Bronchial epithelial cell (primary cell): ENCODE measurements at regions not wholly inside any gene's neighbourhood (a gene's known extent, or its start where the extent isn't known, plus 50 kb on each side); places are given as distances from the start of the nearest gene placed in this dataset.

Experiments used
- DNase-seq: peaks from one replicate; pipeline ENCODE4 v3.0.0-alpha.2; 2010; ENCODE audit warnings: low read depth
- FAIRE-seq: peaks from 2 replicates; lab custom pipeline; 2011; peaks lifted over from hg19 to GRCh38; lab: Jason Lieb, UNC
- H3K27me3 ChIP-seq: 2 replicates; pipeline ENCODE4 v1.5.1; 2011; ENCODE audit warnings: low read length; ENCODE audit not compliant: control insufficient read depth, insufficient read depth
- H3K36me3 ChIP-seq: 2 replicates; pipeline ENCODE4 v1.5.1; 2011; ENCODE audit warnings: low read length; ENCODE audit not compliant: control insufficient read depth, insufficient read depth
- H3K4me3 ChIP-seq: 2 replicates; pipeline ENCODE4 v1.5.1; 2011; ENCODE audit warnings: mild to moderate bottlenecking, low read depth, low read length, control low read depth
- TF ChIP-seq, protein P1 (sequence below): IDR thresholded peaks from 2 replicates; pipeline ENCODE4 v1.5.1; 2011; ENCODE audit warnings: mild to moderate bottlenecking, moderate library complexity, low read length, control low read depth, inconsistent platforms; ENCODE audit not compliant: insufficient read depth, severe bottlenecking

- DNase-seq (peak; percentile 47), FAIRE-seq (no peak)
- no peaks in the 10 kb centered on the region for H3K36me3 ChIP-seq
- no peak overlapping the region for H3K4me3 ChIP-seq
- no peaks in the 10 kb centered on the region for H3K27me3 ChIP-seq
- TF ChIP-seq, protein P1, sequence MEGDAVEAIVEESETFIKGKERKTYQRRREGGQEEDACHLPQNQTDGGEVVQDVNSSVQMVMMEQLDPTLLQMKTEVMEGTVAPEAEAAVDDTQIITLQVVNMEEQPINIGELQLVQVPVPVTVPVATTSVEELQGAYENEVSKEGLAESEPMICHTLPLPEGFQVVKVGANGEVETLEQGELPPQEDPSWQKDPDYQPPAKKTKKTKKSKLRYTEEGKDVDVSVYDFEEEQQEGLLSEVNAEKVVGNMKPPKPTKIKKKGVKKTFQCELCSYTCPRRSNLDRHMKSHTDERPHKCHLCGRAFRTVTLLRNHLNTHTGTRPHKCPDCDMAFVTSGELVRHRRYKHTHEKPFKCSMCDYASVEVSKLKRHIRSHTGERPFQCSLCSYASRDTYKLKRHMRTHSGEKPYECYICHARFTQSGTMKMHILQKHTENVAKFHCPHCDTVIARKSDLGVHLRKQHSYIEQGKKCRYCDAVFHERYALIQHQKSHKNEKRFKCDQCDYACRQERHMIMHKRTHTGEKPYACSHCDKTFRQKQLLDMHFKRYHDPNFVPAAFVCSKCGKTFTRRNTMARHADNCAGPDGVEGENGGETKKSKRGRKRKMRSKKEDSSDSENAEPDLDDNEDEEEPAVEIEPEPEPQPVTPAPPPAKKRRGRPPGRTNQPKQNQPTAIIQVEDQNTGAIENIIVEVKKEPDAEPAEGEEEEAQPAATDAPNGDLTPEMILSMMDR = no peak
These were observed 92.9 kb downstream of the RPS12 start for GRCh38 chr6:132907231-132907630.

DNA sequence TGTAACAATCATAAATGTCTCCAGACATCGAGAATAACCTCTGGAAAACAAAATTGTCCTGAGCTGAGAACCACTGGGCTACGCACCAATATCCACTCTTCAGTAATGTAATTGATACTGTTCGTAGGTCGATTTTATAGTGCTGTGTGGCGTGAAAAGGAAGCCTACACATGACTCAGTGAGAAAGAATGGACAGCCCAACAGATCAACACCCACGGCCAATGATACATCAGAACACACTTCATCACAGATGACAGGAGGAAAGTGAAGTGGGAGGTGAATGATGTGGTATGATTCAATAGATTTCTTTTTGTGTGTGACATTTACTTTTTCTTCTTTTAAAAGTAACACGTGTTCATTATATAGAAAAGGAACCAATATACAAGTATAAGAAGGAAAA is 93.5 kb downstream of the RPS12 start:
- DNase-seq (peak; percentile 80), FAIRE-seq (no peak)
- TF ChIP-seq, protein P1 = no peak
- Histone ChIP-seq H3K4me3 (no peak overlapping the region), H3K36me3 (no peaks in the 10 kb centered on the region), H3K27me3 (no peaks in the 10 kb centered on the region)

DNA sequence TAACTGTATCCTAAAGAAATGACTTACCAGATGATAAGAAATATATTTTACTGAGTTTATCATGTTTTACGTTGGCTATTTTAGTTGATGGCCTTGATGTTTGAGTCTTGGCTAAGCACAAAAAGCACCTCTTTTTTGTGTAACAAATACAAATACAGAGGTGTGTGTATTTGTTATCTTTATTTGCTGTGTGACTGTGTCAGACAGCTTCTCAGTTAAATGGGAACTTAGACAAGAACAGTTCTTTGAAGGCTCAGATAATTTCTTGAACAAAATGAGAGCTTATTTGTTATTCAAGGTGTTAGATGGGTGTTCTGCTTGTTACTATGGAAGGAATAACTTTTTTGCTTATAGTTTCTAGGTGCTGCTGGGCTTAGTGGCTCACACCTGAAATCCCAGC is 95.4 kb downstream of the RPS12 start:
- TF ChIP-seq, protein P1 = no peak
- H3K27me3 ChIP-seq = no peaks in the 10 kb centered on the region
- no peak for DNase-seq
- H3K4me3 ChIP-seq = no peak overlapping the region
- FAIRE-seq = no peak
- no peaks in the 10 kb centered on the region for H3K36me3 ChIP-seq

GRCh38 chr6:132910759-132911158 is 96.4 kb downstream of the RPS12 start:
- Histone ChIP-seq H3K27me3 (no peaks in the 10 kb centered on the region), H3K36me3 (no peaks in the 10 kb centered on the region), H3K4me3 (no peak overlapping the region)
- TF ChIP-seq, protein P1 = no peak
- DNase-seq (no peak), FAIRE-seq (no peak)

GRCh38 chr6:132919045-132919860 is 104.9 kb downstream of the RPS12 start:
- no peaks in the 10 kb centered on the region for H3K36me3 ChIP-seq
- FAIRE-seq (no peak), DNase-seq (peak; percentile 67)
- no peaks in the 10 kb centered on the region for H3K27me3 ChIP-seq
- TF ChIP-seq, protein P1 = no peak
- H3K4me3 ChIP-seq = no peak overlapping the region

- TF ChIP-seq, protein P1 = no peak
- Histone ChIP-seq H3K4me3 (no peak overlapping the region), H3K36me3 (no peaks in the 10 kb centered on the region), H3K27me3 (peaks cover 5% of the 10 kb centered on the region)
- DNase-seq (no peak), FAIRE-seq (no peak)
These were observed 113.3 kb downstream of the RPS12 start for GRCh38 chr6:132927713-132928112.
